ENCODE measurements at regions not wholly inside any gene's neighbourhood (a gene's known extent, or its start where the extent isn't known, plus 50 kb on each side); places are given as distances from the start of the nearest gene placed in this dataset.

DNA sequence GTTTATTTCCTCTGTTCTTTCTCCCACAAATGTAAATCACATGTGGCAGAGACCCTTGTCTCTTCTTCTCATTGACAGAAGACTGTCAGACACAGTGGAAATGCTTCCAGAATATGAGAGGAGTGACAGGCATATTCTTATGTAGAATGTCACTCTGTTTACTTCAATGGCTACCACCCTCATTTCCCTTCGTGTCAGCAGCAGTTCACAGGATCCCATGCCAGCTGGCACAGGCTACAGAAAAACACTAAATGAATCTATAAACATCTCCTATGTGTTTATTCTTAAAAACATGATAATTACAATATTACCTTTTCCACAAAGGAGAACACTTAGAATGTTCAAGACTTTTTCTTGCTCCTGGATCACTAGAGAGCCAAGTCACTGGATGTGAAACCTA is 183.8 kb upstream of the CNTN1 start:
- DNase-seq = no peak

DNA sequence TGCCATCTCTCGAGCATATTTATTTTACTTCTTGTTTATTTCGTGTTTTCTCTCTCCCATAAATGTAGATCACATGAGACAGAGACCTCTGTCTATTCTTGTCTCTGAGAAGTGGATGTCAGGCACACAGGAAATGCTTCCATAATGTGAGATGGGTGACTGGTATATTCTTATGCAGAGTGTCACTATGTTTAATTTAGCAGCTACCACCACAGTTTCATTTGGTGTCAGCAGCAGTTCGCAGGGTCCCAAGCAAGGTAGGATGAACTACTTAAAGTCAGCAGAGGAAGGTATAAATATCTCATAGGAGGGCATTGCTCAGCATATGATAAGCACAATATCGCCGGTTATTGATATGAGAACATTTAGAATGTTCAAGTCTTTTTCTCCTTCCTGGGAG is 180.9 kb upstream of the CNTN1 start:
- no peak for TF ChIP-seq POLR2A (IDR thresholded peaks at IDR 0.05; ENCODE audit: low read length)
- no peak for TF ChIP-seq GATA1 (IDR thresholded peaks at IDR 0.05; ENCODE audit: low read depth, low read length)
- no peak for DNase-seq

More for the DNA sequence above, 183.8 kb upstream of the CNTN1 start:
- TF ChIP-seq POLR2A (IDR thresholded peaks at IDR 0.05; ENCODE audit: low read length) (no peak), GATA1 (IDR thresholded peaks at IDR 0.05; ENCODE audit: low read depth, low read length) (no peak)

DNA sequence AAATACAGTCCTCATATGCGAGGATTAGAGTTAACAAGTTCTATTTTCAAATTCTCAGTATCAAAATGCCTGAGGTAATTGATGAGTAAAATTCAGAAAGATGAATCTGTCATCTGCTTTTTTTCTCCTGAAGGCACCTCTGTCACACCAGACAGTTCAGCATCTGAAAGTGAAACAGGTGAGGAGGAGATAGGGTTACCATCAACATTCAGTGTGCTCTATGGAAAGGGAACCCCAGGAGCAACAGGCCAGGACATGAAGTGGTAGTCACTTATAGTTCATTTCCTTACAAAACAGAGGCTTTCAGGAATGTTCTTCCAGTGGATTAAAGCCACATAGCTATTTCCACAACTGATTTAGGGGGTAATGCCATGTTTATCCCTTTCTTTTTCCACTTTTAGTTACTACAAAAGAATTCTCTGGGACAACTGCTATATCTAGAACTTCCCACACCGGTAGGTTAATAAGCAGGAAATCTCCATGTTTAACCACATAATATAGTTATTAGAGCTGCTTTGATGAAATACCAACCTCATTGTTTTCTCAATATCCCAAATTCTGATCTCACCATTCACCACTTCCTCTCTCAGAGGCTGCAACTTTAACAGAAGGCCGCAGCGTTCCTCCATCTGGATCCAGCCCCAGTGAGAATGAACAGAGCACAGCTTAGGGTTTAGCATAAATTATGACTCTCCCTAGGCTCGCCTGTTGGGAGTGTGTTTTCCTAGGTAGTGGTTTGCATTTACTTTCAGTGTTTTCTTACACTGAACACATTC is 177.0 kb upstream of the CNTN1 start:
- no peak for DNase-seq

DNA sequence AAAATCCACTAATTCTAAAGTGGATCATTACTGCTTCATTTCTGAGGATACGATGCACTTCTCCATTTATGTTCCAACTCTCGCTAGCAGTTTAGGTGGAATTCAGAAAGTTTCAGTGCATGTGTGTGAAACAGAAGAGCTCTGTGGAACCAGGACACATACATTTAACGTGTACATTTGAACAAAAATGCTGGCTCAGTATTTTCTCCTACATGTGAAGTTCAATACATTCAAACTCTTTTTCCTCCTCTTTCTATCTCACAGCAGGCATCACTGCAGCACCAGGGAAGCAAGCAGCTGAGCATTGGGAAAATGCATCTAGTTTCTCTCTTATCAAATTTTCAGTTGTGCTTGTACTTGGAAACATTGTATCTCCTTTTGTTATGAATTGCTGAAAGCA is 169.4 kb upstream of the CNTN1 start:
- DNase-seq = no peak
- no peak for TF ChIP-seq POLR2A (IDR thresholded peaks at IDR 0.05; ENCODE audit: low read length)
- no peak for TF ChIP-seq GATA1 (IDR thresholded peaks at IDR 0.05; ENCODE audit: low read depth, low read length)

More for the DNA sequence above, 177.0 kb upstream of the CNTN1 start:
- TF ChIP-seq GATA1 (IDR thresholded peaks at IDR 0.05; ENCODE audit: low read depth, low read length) (no peak), POLR2A (IDR thresholded peaks at IDR 0.05; ENCODE audit: low read length) (no peak)

DNA sequence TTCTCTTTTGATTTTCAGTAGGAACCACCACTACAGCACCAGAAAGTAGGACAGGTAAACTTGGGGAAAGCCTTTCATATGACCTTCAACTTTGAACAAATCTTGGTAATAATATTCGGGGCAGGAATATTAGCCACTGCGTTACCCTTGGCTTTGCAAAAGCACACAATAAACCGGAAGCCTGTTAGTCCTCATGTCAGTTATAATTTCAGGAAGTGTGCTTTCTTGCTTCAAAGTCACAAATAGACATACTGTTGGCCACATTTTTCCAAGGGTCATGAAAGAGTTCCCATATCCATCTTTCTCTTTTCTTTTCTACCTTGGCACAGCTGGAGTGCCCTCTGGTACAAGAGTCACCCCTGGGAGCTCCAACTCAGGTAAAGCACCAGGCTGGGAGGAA is 167.2 kb upstream of the CNTN1 start:
- TF ChIP-seq GATA1 (IDR thresholded peaks at IDR 0.05; ENCODE audit: low read depth, low read length) (no peak), POLR2A (IDR thresholded peaks at IDR 0.05; ENCODE audit: low read length) (no peak)

DNA sequence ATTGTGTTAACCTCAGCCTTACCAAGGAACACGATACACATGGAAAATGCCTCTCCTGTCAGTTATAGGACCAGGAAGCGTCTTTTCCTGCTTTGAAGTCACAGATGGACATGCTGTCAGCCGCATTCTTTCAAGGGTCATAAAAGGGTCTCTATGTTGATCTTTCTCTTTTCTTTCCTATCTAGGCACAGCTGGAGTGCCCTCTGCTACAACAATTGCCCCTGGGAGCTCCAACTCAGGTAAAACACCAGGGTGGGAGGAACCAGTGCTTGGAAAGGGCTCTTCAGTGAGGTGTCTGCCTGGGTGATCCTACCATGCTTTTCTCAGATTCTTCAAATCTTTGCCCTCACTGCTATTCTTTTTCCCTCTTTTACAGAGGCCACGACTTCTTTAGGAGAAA is 157.4 kb upstream of the CNTN1 start:
- no peak for DNase-seq
- TF ChIP-seq POLR2A (IDR thresholded peaks at IDR 0.05; ENCODE audit: low read length) (no peak), GATA1 (IDR thresholded peaks at IDR 0.05; ENCODE audit: low read depth, low read length) (no peak)

More for the DNA sequence above, 167.2 kb upstream of the CNTN1 start:
- DNase-seq = no peak

DNA sequence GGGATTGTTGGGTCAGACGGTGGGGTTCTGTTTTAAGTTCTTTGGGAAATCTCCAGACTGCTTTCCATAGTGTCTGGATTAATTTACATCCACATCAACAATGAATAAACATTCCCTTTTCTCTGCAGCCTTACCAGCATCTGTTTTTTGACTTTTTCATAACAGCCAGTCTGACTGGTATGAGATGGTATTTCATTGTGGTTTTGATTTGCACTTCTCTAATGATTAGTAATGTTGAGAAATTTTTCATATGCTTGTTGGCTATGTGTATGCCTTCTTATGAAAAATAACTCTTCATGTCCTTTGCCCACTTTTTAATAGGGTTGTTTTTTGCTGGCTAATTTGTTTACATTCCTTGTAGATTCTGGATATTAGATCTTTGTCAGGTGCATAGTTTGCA is 140.8 kb upstream of the CNTN1 start:
- TF ChIP-seq POLR2A (IDR thresholded peaks at IDR 0.05; ENCODE audit: low read length) = no peak
- no peak for TF ChIP-seq GATA1 (IDR thresholded peaks at IDR 0.05; ENCODE audit: low read depth, low read length)
- DNase-seq = no peak

DNA sequence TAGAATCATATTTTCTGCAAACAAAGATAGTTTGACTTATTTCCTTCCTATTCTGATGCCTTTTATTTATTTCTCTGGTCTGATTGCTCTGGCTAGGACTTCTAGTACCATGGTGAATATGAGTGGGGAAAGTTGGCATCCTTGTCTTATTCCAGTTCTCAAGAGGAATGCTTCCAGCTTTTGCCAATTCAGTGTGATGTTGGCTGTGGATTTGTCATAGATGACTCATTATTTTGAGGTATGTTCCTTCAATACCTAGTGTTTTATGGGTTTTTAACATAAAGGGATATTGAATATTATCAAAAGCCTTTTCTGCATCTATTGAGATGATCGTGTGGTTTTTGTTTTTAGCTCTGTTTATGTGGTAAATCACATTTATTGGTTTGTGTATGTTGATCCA is 139.4 kb upstream of the CNTN1 start:
- no peak for DNase-seq
- no peak for TF ChIP-seq POLR2A (IDR thresholded peaks at IDR 0.05; ENCODE audit: low read length)
- TF ChIP-seq GATA1 (IDR thresholded peaks at IDR 0.05; ENCODE audit: low read depth, low read length) = no peak

DNA sequence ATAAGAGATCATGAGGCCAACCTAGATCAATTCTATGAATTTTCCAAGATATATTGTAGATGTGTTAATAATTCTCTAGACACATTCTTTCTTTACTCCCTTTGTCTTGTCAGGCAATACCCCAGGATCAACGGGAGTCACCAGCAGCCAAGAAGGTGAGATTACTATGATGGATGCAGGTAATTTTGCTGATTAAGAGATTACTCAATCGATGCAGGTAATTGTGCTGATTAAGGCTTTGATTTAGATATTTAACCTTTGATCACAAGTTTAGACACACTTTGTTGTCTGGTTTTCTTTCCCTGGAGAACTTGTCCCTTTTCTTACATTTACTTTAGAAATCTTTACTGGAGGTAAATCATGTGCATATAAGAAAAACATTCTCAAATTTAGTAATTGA is 134.3 kb upstream of the CNTN1 start:
- DNase-seq = no peak
- TF ChIP-seq GATA1 (IDR thresholded peaks at IDR 0.05; ENCODE audit: low read depth, low read length) (no peak), POLR2A (IDR thresholded peaks at IDR 0.05; ENCODE audit: low read length) (no peak)

DNA sequence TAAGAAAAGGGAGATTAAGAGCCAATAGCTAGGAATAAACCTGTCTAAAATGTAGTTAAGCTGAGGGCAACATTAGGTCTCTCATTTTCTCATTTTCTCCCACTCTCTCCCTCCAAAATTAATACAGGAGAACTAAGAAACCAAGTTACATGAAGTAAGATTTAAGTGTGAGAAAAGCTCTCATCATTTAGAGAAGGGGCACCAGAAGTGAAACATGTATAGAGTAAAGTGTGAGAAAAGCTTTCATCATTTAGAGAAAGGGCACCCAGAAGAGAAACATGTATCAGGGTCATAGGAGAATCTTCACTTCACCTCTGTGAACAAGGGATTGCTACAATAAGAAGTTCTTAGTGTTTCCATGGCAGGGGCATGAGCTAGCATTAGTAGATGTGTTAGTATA is 132.4 kb upstream of the CNTN1 start:
- DNase-seq = no peak
- no peak for TF ChIP-seq GATA1 (IDR thresholded peaks at IDR 0.05; ENCODE audit: low read depth, low read length)

DNA sequence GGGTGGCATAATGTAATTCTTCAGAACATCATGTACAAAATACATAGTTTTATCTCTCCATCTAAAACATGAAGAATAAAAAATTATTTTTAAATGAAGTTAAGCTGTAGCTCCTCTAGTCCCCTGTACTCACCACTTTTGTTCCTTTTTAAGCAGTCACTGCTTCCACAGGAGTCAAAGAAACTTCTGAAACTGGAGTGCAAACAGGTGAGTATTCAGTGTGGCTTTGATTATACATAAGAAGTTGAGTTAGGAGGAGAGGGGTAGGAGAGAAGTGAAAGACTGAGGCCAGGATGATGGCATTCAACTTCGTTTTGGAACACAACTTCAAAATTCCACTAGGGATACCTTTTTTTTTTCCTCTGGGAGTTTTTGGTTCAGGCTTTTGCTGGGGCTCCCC is 131.4 kb upstream of the CNTN1 start:
- TF ChIP-seq GATA1 (IDR thresholded peaks at IDR 0.05; ENCODE audit: low read depth, low read length) (no peak), POLR2A (IDR thresholded peaks at IDR 0.05; ENCODE audit: low read length) (no peak)
- no peak for DNase-seq

DNA sequence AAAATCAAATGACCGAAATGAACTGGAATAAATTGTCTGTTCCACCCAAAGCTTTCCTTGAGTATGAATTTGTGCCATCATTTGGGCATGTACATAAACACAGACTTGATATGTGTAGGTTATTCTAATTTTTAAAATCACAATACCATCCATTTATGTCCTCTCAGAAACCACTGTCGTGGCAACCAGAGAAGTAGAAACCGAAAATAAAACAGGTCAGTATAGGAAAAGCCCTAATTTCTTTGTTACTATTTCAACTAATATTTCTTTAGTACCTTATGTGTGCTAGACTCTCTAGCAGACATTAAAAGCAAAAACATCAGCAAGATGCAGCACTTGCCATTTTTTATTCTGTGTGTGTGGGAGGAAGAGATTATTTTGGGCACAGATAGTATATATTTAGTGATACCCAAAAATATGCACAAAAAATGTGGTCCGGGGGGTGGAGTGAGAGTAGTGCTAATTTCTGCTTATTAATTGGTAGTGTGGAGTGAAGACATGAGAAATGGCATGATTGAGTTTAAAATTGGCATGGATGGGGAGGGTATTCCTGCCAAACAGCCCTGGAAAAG is 130.8 kb upstream of the CNTN1 start:
- TF ChIP-seq POLR2A (IDR thresholded peaks at IDR 0.05; ENCODE audit: low read length) (no peak), GATA1 (IDR thresholded peaks at IDR 0.05; ENCODE audit: low read depth, low read length) (no peak)

DNA sequence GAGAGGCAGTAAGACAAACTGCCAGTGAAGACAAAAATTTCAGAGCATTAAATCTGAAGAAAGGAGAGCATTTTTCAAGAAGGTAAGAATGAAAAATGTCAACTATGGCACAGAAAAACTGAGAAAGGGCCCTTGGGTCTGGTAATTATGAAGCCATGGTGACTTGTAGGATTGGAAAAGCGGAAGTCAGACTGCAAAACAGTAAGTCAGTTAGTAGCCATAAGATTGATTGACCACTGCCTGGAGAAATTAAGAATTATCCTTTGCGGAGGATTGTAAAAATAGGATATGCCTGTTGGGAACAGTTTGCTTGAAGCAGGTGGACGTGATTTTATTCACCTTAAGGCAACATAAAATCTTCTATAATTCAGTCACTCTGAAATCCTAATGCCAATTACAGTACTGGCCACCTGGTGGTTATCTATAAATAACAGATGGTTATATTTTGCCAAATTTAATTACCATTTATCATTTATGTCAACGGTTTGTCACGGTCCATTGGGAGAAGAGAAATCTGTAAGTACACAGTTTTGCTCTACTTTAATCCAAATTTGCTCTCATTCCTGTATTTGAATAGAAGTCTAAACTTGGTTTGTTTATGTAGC is 127.1 kb upstream of the CNTN1 start:
- TF ChIP-seq POLR2A (IDR thresholded peaks at IDR 0.05; ENCODE audit: low read length) (no peak), GATA1 (IDR thresholded peaks at IDR 0.05; ENCODE audit: low read depth, low read length) (no peak)
- no peak for DNase-seq

More for the DNA sequence above, 130.8 kb upstream of the CNTN1 start:
- no peak for DNase-seq

DNA sequence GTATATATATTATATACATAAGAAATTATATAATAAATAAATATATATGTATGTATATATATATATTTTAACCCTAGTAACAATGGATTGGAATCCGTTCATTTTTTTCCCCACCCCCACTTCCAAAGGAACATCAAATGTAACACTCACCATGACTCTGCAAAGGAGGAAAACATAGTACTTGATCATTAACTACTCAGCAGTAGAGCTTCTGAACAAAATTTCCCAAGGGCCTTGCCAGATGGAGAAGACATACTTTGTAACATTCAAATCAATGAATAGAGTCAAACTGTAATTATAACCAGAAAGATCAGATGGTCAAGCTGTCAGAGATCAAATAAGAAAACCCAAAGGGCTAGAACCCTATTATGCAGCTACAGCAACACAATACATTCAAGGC is 126.0 kb upstream of the CNTN1 start:
- no peak for TF ChIP-seq GATA1 (IDR thresholded peaks at IDR 0.05; ENCODE audit: low read depth, low read length)
- no peak for TF ChIP-seq POLR2A (IDR thresholded peaks at IDR 0.05; ENCODE audit: low read length)
- no peak for DNase-seq
